ENCODE measurements at regions not wholly inside any gene's neighbourhood (a gene's known extent, or its start where the extent isn't known, plus 50 kb on each side); places are given as distances from the start of the nearest gene placed in this dataset.

GRCh38 chr11:98600786-98601773 is 419.7 kb upstream of the CNTN5 start:
- no peak for TF ChIP-seq CTCF (conservative IDR thresholded peaks at IDR 0.05; ENCODE audit: low read depth, low read length)
- no peak for TF ChIP-seq EZH2 (IDR thresholded peaks at IDR 0.05; ENCODE audit: borderline replicate concordance, low read depth, low read length, poor library complexity, severe bottlenecking)

Data from A673 (cell line).